ENCODE measurements at regions not wholly inside any gene's neighbourhood (a gene's known extent, or its start where the extent isn't known, plus 50 kb on each side); places are given as distances from the start of the nearest gene placed in this dataset.

DNA sequence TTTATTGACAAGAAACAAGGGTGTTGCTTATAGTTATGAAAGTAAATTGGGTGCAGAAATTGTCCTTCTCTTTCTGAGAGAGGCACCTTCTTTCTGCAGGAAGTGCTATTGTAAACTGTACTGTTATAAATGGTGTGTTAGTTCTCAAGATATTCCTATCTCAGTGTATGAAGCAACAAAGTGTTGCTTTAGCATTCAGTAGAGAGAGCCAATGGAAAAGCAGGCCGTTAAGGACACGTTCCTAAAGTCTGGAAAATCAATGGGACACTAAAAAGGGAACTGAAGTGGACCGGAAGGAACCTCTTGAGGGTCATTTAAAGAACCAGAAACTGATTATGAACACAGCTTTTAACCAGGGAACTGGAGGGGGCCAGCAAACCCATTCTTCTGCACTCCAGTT is 510.0 kb upstream of the ZEB2 start:
- Histone ChIP-seq H3K4me3 (replicated peaks in 1 of 2; ENCODE audit: low read depth in 1 of 2, low read length in 2 of 2) (no peak overlapping the region), H3K27me3 (ENCODE audit: insufficient read depth, low read length) (no peaks in the 10 kb centered on the region), H3K9ac (ENCODE audit: low read length) (no peak overlapping the region), H2AFZ (ENCODE audit: low read depth, low read length, poor library complexity, severe bottlenecking) (no peak overlapping the region), H3K4me1 (ENCODE audit: control insufficient read depth in 1 of 2, insufficient read depth in 2 of 2, low read length in 2 of 2) (no peaks in the 10 kb centered on the region), H3K27ac (ENCODE audit: low read depth, low read length) (no peak overlapping the region), H3K9me2 (ENCODE audit: insufficient read depth) (no peaks in the 10 kb centered on the region), H4K20me1 (ENCODE audit: insufficient read depth) (no peaks in the 10 kb centered on the region), H3K36me3 (ENCODE audit: control insufficient read depth in 1 of 2, insufficient read depth in 2 of 2, low read length in 2 of 2) (no peaks in the 10 kb centered on the region), H3K4me2 (ENCODE audit: low read length) (no peak overlapping the region), H3K9me3 (ENCODE audit: control insufficient read depth in 1 of 2, insufficient read depth in 1 of 2, low read depth in 1 of 2, low read length in 2 of 2) (no peaks in the 10 kb centered on the region), H3K79me2 (ENCODE audit: insufficient read depth, low read length) (no peaks in the 10 kb centered on the region)
- no peak for ATAC-seq
- CTCF ChIA-PET = no interaction called here
- DNase-seq (ENCODE audit: low read depth, low spot score) = no peak
- no peak for TF ChIP-seq POLR2AphosphoS5 (IDR thresholded peaks at IDR 0.05; ENCODE audit: low read depth, low read length)
- TF ChIP-seq, protein P1, sequence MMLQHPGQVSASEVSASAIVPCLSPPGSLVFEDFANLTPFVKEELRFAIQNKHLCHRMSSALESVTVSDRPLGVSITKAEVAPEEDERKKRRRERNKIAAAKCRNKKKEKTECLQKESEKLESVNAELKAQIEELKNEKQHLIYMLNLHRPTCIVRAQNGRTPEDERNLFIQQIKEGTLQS (IDR thresholded peaks at IDR 0.05) = no peak
- no peak for TF ChIP-seq JUND (IDR thresholded peaks at IDR 0.05)
- no peak for TF ChIP-seq FOSL1 (IDR thresholded peaks at IDR 0.05; ENCODE audit: low read depth)
- no peak for TF ChIP-seq SRF (IDR thresholded peaks at IDR 0.05; ENCODE audit: low read depth)
- TF ChIP-seq CEBPB (IDR thresholded peaks at IDR 0.05; ENCODE audit: low read depth) = no peak
- no peak for TF ChIP-seq RAD21 (IDR thresholded peaks at IDR 0.05; ENCODE audit: low read depth)
- TF ChIP-seq POLR2A (IDR thresholded peaks at IDR 0.05; ENCODE audit: borderline replicate concordance, extremely low read depth, insufficient read depth, insufficient read length) = no peak
- no peak for TF ChIP-seq EZH2phosphoT487 (IDR thresholded peaks at IDR 0.05; ENCODE audit: borderline replicate concordance)
- TF ChIP-seq YY1 (IDR thresholded peaks at IDR 0.05; ENCODE audit: extremely low read depth, insufficient replicate concordance, low read depth, low read length) = no peak
- TF ChIP-seq SP1 (IDR thresholded peaks at IDR 0.05; ENCODE audit: low read depth) = no peak
- TF ChIP-seq TCF7L2 (IDR thresholded peaks at IDR 0.05; ENCODE audit: borderline replicate concordance, extremely low read depth, insufficient read depth, insufficient read length) = no peak
- no peak for TF ChIP-seq ZFX (IDR thresholded peaks at IDR 0.05)
- no peak for TF ChIP-seq SIN3A (IDR thresholded peaks at IDR 0.05; ENCODE audit: low read depth)
- TF ChIP-seq, protein P2, sequence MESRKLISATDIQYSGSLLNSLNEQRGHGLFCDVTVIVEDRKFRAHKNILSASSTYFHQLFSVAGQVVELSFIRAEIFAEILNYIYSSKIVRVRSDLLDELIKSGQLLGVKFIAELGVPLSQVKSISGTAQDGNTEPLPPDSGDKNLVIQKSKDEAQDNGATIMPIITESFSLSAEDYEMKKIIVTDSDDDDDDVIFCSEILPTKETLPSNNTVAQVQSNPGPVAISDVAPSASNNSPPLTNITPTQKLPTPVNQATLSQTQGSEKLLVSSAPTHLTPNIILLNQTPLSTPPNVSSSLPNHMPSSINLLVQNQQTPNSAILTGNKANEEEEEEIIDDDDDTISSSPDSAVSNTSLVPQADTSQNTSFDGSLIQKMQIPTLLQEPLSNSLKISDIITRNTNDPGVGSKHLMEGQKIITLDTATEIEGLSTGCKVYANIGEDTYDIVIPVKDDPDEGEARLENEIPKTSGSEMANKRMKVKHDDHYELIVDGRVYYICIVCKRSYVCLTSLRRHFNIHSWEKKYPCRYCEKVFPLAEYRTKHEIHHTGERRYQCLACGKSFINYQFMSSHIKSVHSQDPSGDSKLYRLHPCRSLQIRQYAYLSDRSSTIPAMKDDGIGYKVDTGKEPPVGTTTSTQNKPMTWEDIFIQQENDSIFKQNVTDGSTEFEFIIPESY (IDR thresholded peaks at IDR 0.05; ENCODE audit: extremely low read depth, insufficient replicate concordance, low read length) = no peak
- TF ChIP-seq, protein P3, sequence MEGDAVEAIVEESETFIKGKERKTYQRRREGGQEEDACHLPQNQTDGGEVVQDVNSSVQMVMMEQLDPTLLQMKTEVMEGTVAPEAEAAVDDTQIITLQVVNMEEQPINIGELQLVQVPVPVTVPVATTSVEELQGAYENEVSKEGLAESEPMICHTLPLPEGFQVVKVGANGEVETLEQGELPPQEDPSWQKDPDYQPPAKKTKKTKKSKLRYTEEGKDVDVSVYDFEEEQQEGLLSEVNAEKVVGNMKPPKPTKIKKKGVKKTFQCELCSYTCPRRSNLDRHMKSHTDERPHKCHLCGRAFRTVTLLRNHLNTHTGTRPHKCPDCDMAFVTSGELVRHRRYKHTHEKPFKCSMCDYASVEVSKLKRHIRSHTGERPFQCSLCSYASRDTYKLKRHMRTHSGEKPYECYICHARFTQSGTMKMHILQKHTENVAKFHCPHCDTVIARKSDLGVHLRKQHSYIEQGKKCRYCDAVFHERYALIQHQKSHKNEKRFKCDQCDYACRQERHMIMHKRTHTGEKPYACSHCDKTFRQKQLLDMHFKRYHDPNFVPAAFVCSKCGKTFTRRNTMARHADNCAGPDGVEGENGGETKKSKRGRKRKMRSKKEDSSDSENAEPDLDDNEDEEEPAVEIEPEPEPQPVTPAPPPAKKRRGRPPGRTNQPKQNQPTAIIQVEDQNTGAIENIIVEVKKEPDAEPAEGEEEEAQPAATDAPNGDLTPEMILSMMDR (IDR thresholded peaks at IDR 0.05 in 2 of 3, conservative IDR thresholded peaks at IDR 0.05 in 1 of 3; ENCODE audit: borderline replicate concordance in 1 of 3, insufficient read depth in 1 of 3, low read depth in 2 of 3, low read length in 2 of 3) = no peak
- no peak for TF ChIP-seq CBX3 (IDR thresholded peaks at IDR 0.05; ENCODE audit: low read depth)
- no TSS peak for BruUV-seq (replicated peaks)
- RAD21 ChIA-PET (ENCODE audit: low non-redundant PET in 1 of 2, low total read pairs in 2 of 2, uncharacterized antibody in 2 of 2, unreplicated experiment in 2 of 2) = no interaction called here
- intact Hi-C loops (cut with micrococcal nuclease) = no loop called here
- POLR2A ChIA-PET = no interaction called here
